ENCODE measurements at regions not wholly inside any gene's neighbourhood (a gene's known extent, or its start where the extent isn't known, plus 50 kb on each side); places are given as distances from the start of the nearest gene placed in this dataset.
"Not testable (repeated sequence)": the region's sequence is repeated elsewhere in the genome, so short reads cannot be mapped to it uniquely, and the experiment has no call there.

GRCh38 chr4:26050212-26050643 is 136.2 kb downstream of the SMIM20 start:
- ChIA-PET CTCF (no interaction called here), POLR2A (no interaction called here)
- no peak overlapping the region for H3K4me3 Mint-ChIP-seq
- peaks cover 3 to 6% (median 4%) of the 10 kb centered on the region in 3 donors for H3K4me1 Mint-ChIP-seq
- H3K9me3 Mint-ChIP-seq: no peaks in the 10 kb centered on the region
- Histone ChIP-seq H3K27me3 (ENCODE audit: insufficient read depth, low read length, poor library complexity, severe bottlenecking) (no peaks in the 10 kb centered on the region), H3K27ac (ENCODE audit: low read depth, low read length) (no peak overlapping the region), H3K9me3 (ENCODE audit: low read length) (no peaks in the 10 kb centered on the region), H3K36me3 (ENCODE audit: insufficient read depth, low read length) (no peaks in the 10 kb centered on the region), H3K4me1 (ENCODE audit: insufficient read depth, low read length) (no peaks in the 10 kb centered on the region), H3K4me3 (ENCODE audit: low read length) (no peak overlapping the region)
- no peak for DNase-seq
- H3K27me3 Mint-ChIP-seq: peaks cover 10 to 26% of the 10 kb centered on the region in 2 donors
- H3K27ac Mint-ChIP-seq: no peak overlapping the region
- H3K36me3 Mint-ChIP-seq: peaks cover 0 to 5% (median 0%) of the 10 kb centered on the region in 3 donors

- no peak overlapping the region for H3K27ac Mint-ChIP-seq
- H3K4me1 Mint-ChIP-seq: peaks cover 3 to 6% (median 4%) of the 10 kb centered on the region in 3 donors
- H3K9me3 ChIP-seq (ENCODE audit: low read length): no peaks in the 10 kb centered on the region
- POLR2A ChIA-PET: no interaction called here
- no peak overlapping the region for H3K4me3 Mint-ChIP-seq
- H3K9me3 Mint-ChIP-seq: no peaks in the 10 kb centered on the region
- no peak overlapping the region for H3K4me3 ChIP-seq (ENCODE audit: low read length)
- H3K4me1 ChIP-seq (ENCODE audit: insufficient read depth, low read length): no peaks in the 10 kb centered on the region
- H3K36me3 Mint-ChIP-seq: peaks cover 0 to 5% (median 0%) of the 10 kb centered on the region in 3 donors
- no peaks in the 10 kb centered on the region for H3K36me3 ChIP-seq (ENCODE audit: insufficient read depth, low read length)
- peaks cover 10 to 26% of the 10 kb centered on the region in 2 donors for H3K27me3 Mint-ChIP-seq
- no peak overlapping the region for H3K27ac ChIP-seq (ENCODE audit: low read depth, low read length)
- CTCF ChIA-PET: no interaction called here
- H3K27me3 ChIP-seq (ENCODE audit: insufficient read depth, low read length, poor library complexity, severe bottlenecking): no peaks in the 10 kb centered on the region
- DNase-seq: no peak
Observed at GRCh38 chr4:26050671-26051070, 136.7 kb downstream of the SMIM20 start.

- Histone ChIP-seq H3K27ac (ENCODE audit: low read depth, low read length) (no peak overlapping the region), H3K4me3 (ENCODE audit: low read length) (no peak overlapping the region), H3K36me3 (ENCODE audit: insufficient read depth, low read length) (no peaks in the 10 kb centered on the region), H3K4me1 (ENCODE audit: insufficient read depth, low read length) (no peaks in the 10 kb centered on the region), H3K9me3 (ENCODE audit: low read length) (no peaks in the 10 kb centered on the region), H3K27me3 (ENCODE audit: insufficient read depth, low read length, poor library complexity, severe bottlenecking) (no peaks in the 10 kb centered on the region)
- no peak for DNase-seq
- H3K4me3 Mint-ChIP-seq: no peak overlapping the region
- no peaks in the 10 kb centered on the region for H3K9me3 Mint-ChIP-seq
- ChIA-PET CTCF (no interaction called here), POLR2A (no interaction called here)
- H3K36me3 Mint-ChIP-seq: peaks cover 0 to 3% (median 0%) of the 10 kb centered on the region in 3 donors
- H3K27ac Mint-ChIP-seq: no peak overlapping the region
- H3K4me1 Mint-ChIP-seq: peaks cover 3 to 6% (median 4%) of the 10 kb centered on the region in 3 donors
- peaks cover 10 to 24% of the 10 kb centered on the region in 2 donors for H3K27me3 Mint-ChIP-seq
Observed at GRCh38 chr4:26051240-26051639, 137.2 kb downstream of the SMIM20 start.

- Histone ChIP-seq H3K27ac (ENCODE audit: low read depth, low read length) (no peak overlapping the region), H3K4me1 (ENCODE audit: insufficient read depth, low read length) (no peaks in the 10 kb centered on the region), H3K27me3 (ENCODE audit: insufficient read depth, low read length, poor library complexity, severe bottlenecking) (no peaks in the 10 kb centered on the region), H3K4me3 (ENCODE audit: low read length) (no peak overlapping the region), H3K9me3 (ENCODE audit: low read length) (no peaks in the 10 kb centered on the region), H3K36me3 (ENCODE audit: insufficient read depth, low read length) (no peaks in the 10 kb centered on the region)
- no peak for DNase-seq
- H3K4me3 Mint-ChIP-seq: no peak overlapping the region
- H3K27ac Mint-ChIP-seq: peak overlapping the region in 2 of 8 donors; percentile 13 to 37
- ChIA-PET POLR2A (no interaction called here), CTCF (no interaction called here)
- H3K27me3 Mint-ChIP-seq: peaks cover 10 to 20% of the 10 kb centered on the region in 2 donors
- no peaks in the 10 kb centered on the region for H3K36me3 Mint-ChIP-seq
- no peaks in the 10 kb centered on the region for H3K9me3 Mint-ChIP-seq
- H3K4me1 Mint-ChIP-seq: peaks cover 3 to 6% (median 4%) of the 10 kb centered on the region in 3 donors
Observed at GRCh38 chr4:26052663-26053541, 138.9 kb downstream of the SMIM20 start.

GRCh38 chr4:26053761-26054160 is 139.7 kb downstream of the SMIM20 start:
- Histone ChIP-seq H3K27me3 (ENCODE audit: insufficient read depth, low read length, poor library complexity, severe bottlenecking) (no peaks in the 10 kb centered on the region), H3K27ac (ENCODE audit: low read depth, low read length) (no peak overlapping the region), H3K4me1 (ENCODE audit: insufficient read depth, low read length) (no peaks in the 10 kb centered on the region), H3K4me3 (ENCODE audit: low read length) (no peak overlapping the region), H3K9me3 (ENCODE audit: low read length) (no peaks in the 10 kb centered on the region), H3K36me3 (ENCODE audit: insufficient read depth, low read length) (no peaks in the 10 kb centered on the region)
- Mint-ChIP-seq H3K4me3 (no peak overlapping the region), H3K36me3 (no peaks in the 10 kb centered on the region), H3K9me3 (no peaks in the 10 kb centered on the region), H3K4me1 (peaks cover 3 to 8% (median 6%) of the 10 kb centered on the region in 3 donors), H3K27ac (peak overlapping the region in 1 of 8 donors; percentile 85), H3K27me3 (peaks cover 7 to 19% of the 10 kb centered on the region in 2 donors)
- no peak for DNase-seq
- POLR2A ChIA-PET: no interaction called here
- CTCF ChIA-PET: no interaction called here

GRCh38 chr4:26055855-26056254 is 141.8 kb downstream of the SMIM20 start:
- H3K9me3 Mint-ChIP-seq: peaks cover 0 to 2% (median 0%) of the 10 kb centered on the region in 5 donors
- Histone ChIP-seq H3K4me3 (ENCODE audit: low read length) (no peak overlapping the region), H3K9me3 (ENCODE audit: low read length) (no peaks in the 10 kb centered on the region), H3K4me1 (ENCODE audit: insufficient read depth, low read length) (no peaks in the 10 kb centered on the region), H3K36me3 (ENCODE audit: insufficient read depth, low read length) (no peaks in the 10 kb centered on the region), H3K27ac (ENCODE audit: low read depth, low read length) (no peak overlapping the region), H3K27me3 (ENCODE audit: insufficient read depth, low read length, poor library complexity, severe bottlenecking) (no peaks in the 10 kb centered on the region)
- H3K4me1 Mint-ChIP-seq: peaks cover 3 to 10% (median 6%) of the 10 kb centered on the region in 3 donors
- no peak overlapping the region for H3K27ac Mint-ChIP-seq
- no peak for DNase-seq
- POLR2A ChIA-PET: no interaction called here
- H3K4me3 Mint-ChIP-seq: no peak overlapping the region
- CTCF ChIA-PET: interaction anchor here (0.7 kb wide), 1 partner anchor 271 kb away, joined by 4 read pairs; no protein-coding TSS in a partner anchor
- H3K27me3 Mint-ChIP-seq: peaks cover 2 to 6% of the 10 kb centered on the region in 2 donors
- no peaks in the 10 kb centered on the region for H3K36me3 Mint-ChIP-seq

- Mint-ChIP-seq H3K27ac (no peak overlapping the region), H3K9me3 (peaks cover 0 to 2% (median 0%) of the 10 kb centered on the region in 5 donors), H3K4me1 (peaks cover 3 to 10% (median 6%) of the 10 kb centered on the region in 3 donors), H3K4me3 (no peak overlapping the region), H3K27me3 (peaks cover 2 to 4% of the 10 kb centered on the region in 2 donors), H3K36me3 (no peaks in the 10 kb centered on the region)
- no peaks in the 10 kb centered on the region for H3K27me3 ChIP-seq (ENCODE audit: insufficient read depth, low read length, poor library complexity, severe bottlenecking)
- CTCF ChIA-PET: no interaction called here
- no peaks in the 10 kb centered on the region for H3K9me3 ChIP-seq (ENCODE audit: low read length)
- POLR2A ChIA-PET: no interaction called here
- H3K4me1 ChIP-seq (ENCODE audit: insufficient read depth, low read length): no peaks in the 10 kb centered on the region
- DNase-seq: no peak
- H3K36me3 ChIP-seq (ENCODE audit: insufficient read depth, low read length): no peaks in the 10 kb centered on the region
- H3K4me3 ChIP-seq (ENCODE audit: low read length): no peak overlapping the region
- H3K27ac ChIP-seq (ENCODE audit: low read depth, low read length): no peak overlapping the region
Observed at GRCh38 chr4:26056406-26056805, 142.4 kb downstream of the SMIM20 start.

- H3K4me3 ChIP-seq (ENCODE audit: low read length); H3K4me1 Mint-ChIP-seq; DNase-seq; H3K9me3 Mint-ChIP-seq; H3K27me3 Mint-ChIP-seq; H3K36me3 ChIP-seq (ENCODE audit: insufficient read depth, low read length); H3K9me3 ChIP-seq (ENCODE audit: low read length); H3K4me3 Mint-ChIP-seq; POLR2A ChIA-PET; H3K36me3 Mint-ChIP-seq; H3K27ac ChIP-seq (ENCODE audit: low read depth, low read length); H3K4me1 ChIP-seq (ENCODE audit: insufficient read depth, low read length); H3K27me3 ChIP-seq (ENCODE audit: insufficient read depth, low read length, poor library complexity, severe bottlenecking): not testable (repeated sequence)
- H3K27ac Mint-ChIP-seq: peak overlapping the region in 1 of 8 donors; percentile 40
- CTCF ChIA-PET: interaction anchor here (1.1 kb wide), 1 partner anchor 25 kb away, joined by 4 read pairs; no protein-coding TSS in a partner anchor
Observed at GRCh38 chr4:26057839-26058238, 143.8 kb downstream of the SMIM20 start.
